Gastroesophageal sphincter (tissue), 4 donors: ENCODE measurements at regions not wholly inside any gene's neighbourhood (a gene's known extent, or its start where the extent isn't known, plus 50 kb on each side); places are given as distances from the start of the nearest gene placed in this dataset.

Experiments
- ATAC-seq: fragments of 150-250 bp; one replicate; pipeline ENCODE4 v1.9.1; 2016; ENCODE audit warnings: mild to moderate bottlenecking, moderate library complexity
- H3K27ac ChIP-seq, 4 donors: fragments of 200-600 bp; sonication (generic) in 3 of 4; 1 replicate in 3 of 4; 2 replicates in 1 of 4; pipeline ENCODE4 v1.5.1; 2016 to 2019
- H3K27me3 ChIP-seq: fragments of 200-600 bp; sonication (generic); one replicate; pipeline ENCODE4 v1.5.1; 2019
- H3K36me3 ChIP-seq, 2 donors: fragments of 200-600 bp; sonication (generic); one replicate each; pipeline ENCODE4 v1.5.1; 2019; ENCODE audit warnings: control low read depth in 1 of 2
- H3K4me1 ChIP-seq, 3 donors: fragments of 200-600 bp; sonication (generic); 1 replicate in 2 of 3; 2 replicates in 1 of 3; pipeline ENCODE4 v1.5.1; 2016 to 2019; ENCODE audit warnings: control low read depth in 2 of 3
- H3K4me3 ChIP-seq, 2 donors: fragments of 200-600 bp; sonication (generic); one replicate each; pipeline ENCODE4 v1.5.1; 2019; ENCODE audit warnings: mild to moderate bottlenecking in 1 of 2, moderate library complexity in 1 of 2
- H3K9me3 ChIP-seq, 3 donors: fragments of 200-600 bp; sonication (generic); one replicate each; pipeline ENCODE4 v1.5.1; 2017 to 2019; ENCODE audit warnings: control low read depth in 2 of 3
- CTCF ChIP-seq, 4 experiments: fragments of 200-600 bp in 2 of 4; fragments of 450-650 bp in 2 of 4; sonication (generic) in 1 of 4; IDR thresholded peaks; one replicate each; pipeline ENCODE4 v1.5.1; 2017 to 2019; ENCODE audit warnings: antibody characterized with exemption in 4 of 4, mild to moderate bottlenecking in 2 of 4, moderate library complexity in 2 of 4
- EP300 ChIP-seq: sonication (generic); formaldehyde crosslinking; IDR thresholded peaks from one replicate; pipeline ENCODE4 v1.6.1; 2017; ENCODE audit warnings: antibody characterized with exemption, mild to moderate bottlenecking
- POLR2A ChIP-seq, 2 donors: fragments of 450-650 bp; IDR thresholded peaks; one replicate each; pipeline ENCODE4 v1.6.1; 2017; ENCODE audit warnings: antibody characterized with exemption in 2 of 2, mild to moderate bottlenecking in 2 of 2, moderate library complexity in 1 of 2
- POLR2AphosphoS5 ChIP-seq: sonication (generic); formaldehyde crosslinking; IDR thresholded peaks from one replicate; pipeline ENCODE4 v1.6.1; 2017; ENCODE audit warnings: antibody characterized with exemption
- WGBS, 2 donors: methylation state at CpG; one replicate each; pipeline ENCODE4 v1.1.5; 2018; ENCODE audit warnings: low coverage in 1 of 2; 5-methylcytosine and 5-hydroxymethylcytosine counted together

- no peaks in the 10 kb centered on the region for H3K9me3 ChIP-seq
- no peak overlapping the region for H3K4me3 ChIP-seq
- H3K36me3 ChIP-seq, result no peaks in the 10 kb centered on the region
- ATAC-seq, result no peak
- TF ChIP-seq POLR2AphosphoS5 (no peak), EP300 (no peak), CTCF (IDR thresholded peaks at IDR 0.05) (no peak), POLR2A (IDR thresholded peaks at IDR 0.05) (no peak)
- H3K27me3 ChIP-seq, result peaks cover 5% of the 10 kb centered on the region
- no peak overlapping the region for H3K27ac ChIP-seq
- peaks cover 0 to 4% (median 0%) of the 10 kb centered on the region in 3 donors for H3K4me1 ChIP-seq
- WGBS, 2 donors, result 40 to 93% methylated on average over 1 to 5 of the region's 5 CpGs
Measured at GRCh38 chr2:71936076-71937030, 211.3 kb downstream of the CYP26B1 start.

GRCh38 chr2:71935262-71935848 is 212.3 kb downstream of the CYP26B1 start:
- H3K27ac ChIP-seq, result peak overlapping the region in 3 of 4 donors; percentile 37 to 59 (median 53)
- 20 to 40% methylated on average over 1 to 2 of the region's 11 CpGs for WGBS, 2 donors

GRCh38 chr2:71934595-71935261 is 212.9 kb downstream of the CYP26B1 start:
- Histone ChIP-seq H3K27me3 (no peaks in the 10 kb centered on the region), H3K27ac (peak overlapping the region in 3 of 4 donors; percentile 37 to 59 (median 53)), H3K4me1 (peaks cover 0 to 4% (median 0%) of the 10 kb centered on the region in 3 donors), H3K36me3 (no peaks in the 10 kb centered on the region), H3K9me3 (no peaks in the 10 kb centered on the region), H3K4me3 (no peak overlapping the region)
- ATAC-seq, result peak; percentile 60
- TF ChIP-seq CTCF (IDR thresholded peaks at IDR 0.05) (no peak), POLR2AphosphoS5 (peak; percentile 67), POLR2A (IDR thresholded peaks at IDR 0.05) (no peak), EP300 (no peak)
- no CpG with 5 or more reads among the region's 4 CpGs for WGBS, 2 donors

More at GRCh38 chr2:71935262-71935848, 212.3 kb downstream of the CYP26B1 start:
- TF ChIP-seq EP300 (no peak), CTCF (IDR thresholded peaks at IDR 0.05) (no peak), POLR2AphosphoS5 (no peak), POLR2A (IDR thresholded peaks at IDR 0.05) (no peak)
- ATAC-seq, result peak; percentile 65
- no peaks in the 10 kb centered on the region for H3K36me3 ChIP-seq
- H3K4me3 ChIP-seq, result no peak overlapping the region
- H3K9me3 ChIP-seq, result no peaks in the 10 kb centered on the region
- H3K4me1 ChIP-seq, result peaks cover 0 to 4% (median 0%) of the 10 kb centered on the region in 3 donors
- peaks cover 5% of the 10 kb centered on the region for H3K27me3 ChIP-seq

GRCh38 chr2:71934320-71934593 is 213.4 kb downstream of the CYP26B1 start:
- WGBS, 2 donors, result 100% methylated on average over 1 of the region's 2 CpGs
- Histone ChIP-seq H3K27me3 (no peaks in the 10 kb centered on the region), H3K36me3 (no peaks in the 10 kb centered on the region), H3K4me1 (peaks cover 0 to 4% (median 0%) of the 10 kb centered on the region in 3 donors), H3K4me3 (no peak overlapping the region), H3K27ac (no peak overlapping the region), H3K9me3 (no peaks in the 10 kb centered on the region)
- ATAC-seq, result no peak
- no peak for TF ChIP-seq POLR2AphosphoS5
- TF ChIP-seq CTCF (IDR thresholded peaks at IDR 0.05), result no peak
- TF ChIP-seq POLR2A (IDR thresholded peaks at IDR 0.05), result no peak
- TF ChIP-seq EP300, result no peak
